ENCODE measurements at regions not wholly inside any gene's neighbourhood (a gene's known extent, or its start where the extent isn't known, plus 50 kb on each side); places are given as distances from the start of the nearest gene placed in this dataset.

- no peaks in the 10 kb centered on the region for H4K20me1 ChIP-seq (replicated peaks; ENCODE audit: control insufficient read depth, extremely low read depth, insufficient read depth, low read length)
- no peaks in the 10 kb centered on the region for H3K27me3 ChIP-seq (ENCODE audit: control insufficient read depth in 2 of 2, insufficient read depth in 2 of 2, low read length in 2 of 2)
- peak overlapping the region; percentile 57 for H3K27ac ChIP-seq (ENCODE audit: insufficient read depth, low read depth, low read length)
- no TSS peak for BruUV-seq (replicated peaks)
- H3K9me3 ChIP-seq (replicated peaks; ENCODE audit: control insufficient read depth, insufficient read depth, low read length): no peaks in the 10 kb centered on the region
- H3K4me3 ChIP-seq (replicated peaks in 1 of 3; ENCODE audit: insufficient read depth in 1 of 3, low read depth in 1 of 3, low read length in 3 of 3): no peak overlapping the region
- no peak for TF ChIP-seq FOS (IDR thresholded peaks at IDR 0.05; ENCODE audit: borderline replicate concordance, insufficient read depth, low read length)
- TF ChIP-seq JUN (IDR thresholded peaks at IDR 0.05; ENCODE audit: borderline replicate concordance, insufficient read depth, insufficient read length, low read depth): no peak
- no peak for TF ChIP-seq GATA2 (IDR thresholded peaks at IDR 0.05; ENCODE audit: insufficient read depth, insufficient read length, low read depth, low read length)
- TF ChIP-seq, protein P1, sequence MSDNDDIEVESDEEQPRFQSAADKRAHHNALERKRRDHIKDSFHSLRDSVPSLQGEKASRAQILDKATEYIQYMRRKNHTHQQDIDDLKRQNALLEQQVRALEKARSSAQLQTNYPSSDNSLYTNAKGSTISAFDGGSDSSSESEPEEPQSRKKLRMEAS (IDR thresholded peaks at IDR 0.05; ENCODE audit: insufficient read depth, insufficient read length): no peak
- no peak for TF ChIP-seq MYC (IDR thresholded peaks at IDR 0.05; ENCODE audit: low read depth, low read length)
- no peak for TF ChIP-seq EZH2 (IDR thresholded peaks at IDR 0.05; ENCODE audit: borderline replicate concordance, low read depth, low read length, severe bottlenecking)
- TF ChIP-seq POLR2AphosphoS5 (IDR thresholded peaks at IDR 0.05; ENCODE audit: insufficient read depth, low read depth, low read length): no peak
- no peak for TF ChIP-seq CTCF (IDR thresholded peaks at IDR 0.05; ENCODE audit: extremely low read depth in 1 of 2, insufficient read depth in 1 of 2, low read depth in 1 of 2, low read length in 2 of 2)
- TF ChIP-seq POLR2A (IDR thresholded peaks at IDR 0.05; ENCODE audit: low read depth, low read length): no peak
- H3K4me2 ChIP-seq (ENCODE audit: insufficient read depth, low read length): peak overlapping the region; percentile 81
- ChIA-PET CTCF (interaction anchor here (0.9 kb wide), 1 partner anchor 34 kb away, joined by 3 read pairs; no protein-coding TSS in a partner anchor), POLR2A (no interaction called here)
- H3K9me1 ChIP-seq (replicated peaks; ENCODE audit: control insufficient read depth, extremely low read depth, insufficient read depth, low read length): no peaks in the 10 kb centered on the region
- no peaks in the 10 kb centered on the region for H3K79me2 ChIP-seq (ENCODE audit: control insufficient read depth, insufficient read depth, low read length)
- no peak overlapping the region for H3K9ac ChIP-seq (replicated peaks; ENCODE audit: extremely low read depth, insufficient read depth, low read length)
- H2AFZ ChIP-seq (ENCODE audit: low read depth, low read length): peak overlapping the region; percentile 58
- FAIRE-seq (peak; percentile 55), DNase-seq (ENCODE audit: low read depth, low spot score) (no peak)
- intact Hi-C loops (cut with micrococcal nuclease) (no loop called here), dilution Hi-C loops (cut with MboI; ENCODE audit: extremely low pct_ligation_motif_present, low sequenced_read_pairs) (no loop called here)
- H3K4me1 ChIP-seq (ENCODE audit: control insufficient read depth, extremely low read depth, insufficient read depth, low read length): peaks cover 13% of the 10 kb centered on the region
- H3K36me3 ChIP-seq (ENCODE audit: control insufficient read depth in 2 of 2, extremely low read depth in 1 of 2, insufficient read depth in 2 of 2, low read length in 2 of 2): no peaks in the 10 kb centered on the region
Measured at GRCh38 chr10:3876350-3876962, 91.4 kb upstream of the KLF6 start.
